Pulmonary artery endothelial cell (primary cell): ENCODE measurements at regions not wholly inside any gene's neighbourhood (a gene's known extent, or its start where the extent isn't known, plus 50 kb on each side); places are given as distances from the start of the nearest gene placed in this dataset.
"Not testable (repeated sequence)": the region's sequence is repeated elsewhere in the genome, so short reads cannot be mapped to it uniquely, and the experiment has no call there.

ENCODE experiments used
- DNase-seq: peaks from one replicate; pipeline ENCODE4 v3.0.0-alpha.2; 2011; ENCODE audit warnings: low read depth, low spot score

GRCh38 chrX:128619490-128619889, 567.3 kb upstream of the ACTRT1 start:
- DNase-seq, result no peak

DNA sequence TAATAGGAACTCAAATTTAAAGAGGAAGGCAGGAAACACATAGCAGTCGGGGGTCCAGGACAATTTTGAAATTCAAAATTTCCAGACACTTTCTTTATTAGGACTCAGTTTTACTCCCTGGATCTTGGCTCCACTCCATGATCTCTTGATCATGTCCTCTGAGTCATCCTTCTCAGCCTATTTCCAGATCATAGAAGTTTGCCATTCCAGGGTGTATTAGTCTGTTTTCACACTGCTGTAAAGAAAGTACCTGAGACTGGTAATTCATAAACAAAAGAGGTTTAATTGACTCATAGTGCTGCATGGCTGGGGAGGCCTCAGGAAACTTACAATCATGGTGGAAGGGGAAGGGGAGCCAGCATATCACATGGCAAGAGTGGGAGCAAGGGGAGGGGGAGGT, 564.7 kb upstream of the ACTRT1 start:
- no peak for DNase-seq

GRCh38 chrX:128606817-128607216, 554.6 kb upstream of the ACTRT1 start:
- not testable (repeated sequence) for DNase-seq

GRCh38 chrX:128606357-128606756, 554.2 kb upstream of the ACTRT1 start:
- not testable (repeated sequence) for DNase-seq

GRCh38 chrX:128601706-128602105, 549.5 kb upstream of the ACTRT1 start:
- DNase-seq, result no peak

GRCh38 chrX:128599632-128600031, 547.4 kb upstream of the ACTRT1 start:
- DNase-seq, result no peak

- DNase-seq, result no peak
Measured at GRCh38 chrX:128582036-128582435, 529.8 kb upstream of the ACTRT1 start.

- no peak for DNase-seq
Measured at GRCh38 chrX:128581615-128582014, 529.4 kb upstream of the ACTRT1 start.

- no peak for DNase-seq
Measured at GRCh38 chrX:128543114-128543513, 490.9 kb upstream of the ACTRT1 start.

DNA sequence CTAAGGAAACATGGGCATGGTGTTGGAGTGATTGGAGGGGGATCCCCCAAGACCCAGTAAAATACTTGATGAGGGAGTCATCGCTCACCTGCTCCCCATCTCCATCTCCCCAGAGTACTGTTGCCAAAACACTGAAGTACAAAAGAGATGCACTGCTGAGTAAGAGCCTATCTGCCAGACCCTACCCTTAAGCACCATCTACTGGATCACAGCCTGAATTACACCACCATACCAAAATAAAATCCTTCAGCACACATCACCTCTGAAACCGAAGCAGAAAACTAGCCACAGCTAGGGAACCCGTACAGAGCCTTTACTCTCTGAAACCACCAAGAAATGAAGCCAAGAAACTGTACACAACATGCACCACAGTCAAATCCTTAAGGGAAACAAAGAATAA, 466.3 kb upstream of the ACTRT1 start:
- no peak for DNase-seq

- no peak for DNase-seq
Measured at GRCh38 chrX:128517691-128518090, 465.5 kb upstream of the ACTRT1 start.

DNA sequence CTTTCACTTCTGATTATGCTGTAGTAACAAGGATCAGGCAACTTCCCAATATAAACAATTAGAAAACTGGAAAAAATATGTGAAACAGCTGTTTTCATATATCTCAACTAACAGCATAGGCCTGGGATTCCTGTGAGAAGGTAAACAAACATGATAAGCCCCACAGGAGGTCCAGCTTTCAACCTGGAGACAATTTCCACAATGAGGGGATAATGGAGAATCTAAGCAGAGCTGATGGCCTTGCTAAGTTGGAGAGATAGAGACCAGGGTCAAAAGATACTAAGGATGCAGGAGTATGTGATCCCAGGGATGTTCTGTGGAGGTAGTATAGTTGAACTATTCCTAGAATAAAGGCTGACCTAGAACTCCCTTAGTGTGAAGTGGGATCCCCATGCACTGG, 452.3 kb upstream of the ACTRT1 start:
- no peak for DNase-seq

GRCh38 chrX:128464116-128464515, 411.9 kb upstream of the ACTRT1 start:
- no peak for DNase-seq

DNA sequence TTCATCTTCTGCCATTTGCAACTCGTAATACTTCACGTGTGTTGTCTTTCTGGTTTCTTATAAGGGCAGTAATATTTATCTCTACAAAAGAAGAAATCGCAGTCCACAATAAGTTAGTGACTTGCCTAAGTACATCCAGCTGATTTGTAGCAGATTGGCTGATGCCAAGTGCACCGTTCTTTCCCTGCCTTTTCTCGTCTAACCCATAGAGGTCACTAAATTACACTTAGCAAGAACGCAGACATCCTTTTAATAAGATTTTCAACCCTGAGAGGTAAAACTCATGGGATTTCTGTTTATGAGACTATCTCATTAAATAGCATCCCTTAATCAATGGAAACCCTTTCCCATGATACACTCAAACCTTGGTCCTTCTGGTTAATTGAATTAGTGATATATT, 408.6 kb upstream of the ACTRT1 start:
- no peak for DNase-seq

GRCh38 chrX:128458888-128459287, 406.7 kb upstream of the ACTRT1 start:
- DNase-seq, result no peak

DNA sequence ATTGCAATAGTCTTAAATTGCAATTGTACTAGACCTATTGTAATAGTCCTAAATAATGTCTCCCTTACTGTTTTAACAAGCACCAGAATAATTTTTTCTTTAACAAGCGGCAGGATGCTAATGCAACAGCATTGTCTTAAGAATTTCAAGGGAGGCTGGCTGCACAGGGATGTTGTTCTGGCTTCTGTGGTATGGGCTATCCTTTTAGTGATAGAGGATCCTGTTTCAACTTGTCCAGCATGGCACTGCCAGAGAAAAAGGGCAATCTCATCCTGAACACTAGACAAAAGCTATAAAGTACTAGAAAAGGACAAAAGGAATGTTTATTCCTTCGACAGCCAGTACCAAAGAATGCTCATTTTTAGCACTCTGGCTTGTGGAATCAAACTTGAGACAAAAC, 405.5 kb upstream of the ACTRT1 start:
- DNase-seq, result no peak

DNA sequence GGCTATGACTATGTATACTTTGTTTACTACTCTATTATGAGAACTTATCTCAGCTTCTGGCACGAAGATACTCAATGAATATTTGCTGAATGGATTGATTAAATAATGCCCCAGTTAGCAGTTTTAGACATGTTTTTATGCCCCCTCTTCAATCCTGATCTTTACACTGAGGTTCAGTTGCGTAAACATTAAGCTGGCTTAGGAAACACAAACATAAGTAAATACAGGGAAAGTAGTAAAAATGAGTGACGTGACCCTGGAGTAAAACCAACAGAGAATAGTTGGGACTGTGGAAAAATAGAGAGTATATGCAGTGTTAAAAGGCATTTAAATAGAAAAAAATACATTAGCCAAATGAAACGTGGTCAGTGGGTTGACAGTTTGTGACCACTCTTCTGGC, 387.0 kb upstream of the ACTRT1 start:
- no peak for DNase-seq

- DNase-seq, result no peak
Measured at GRCh38 chrX:128438082-128438481, 385.9 kb upstream of the ACTRT1 start.

GRCh38 chrX:128436397-128437103, 384.3 kb upstream of the ACTRT1 start:
- no peak for DNase-seq

- DNase-seq, result no peak
Measured at GRCh38 chrX:128425546-128425945, 373.3 kb upstream of the ACTRT1 start.

DNA sequence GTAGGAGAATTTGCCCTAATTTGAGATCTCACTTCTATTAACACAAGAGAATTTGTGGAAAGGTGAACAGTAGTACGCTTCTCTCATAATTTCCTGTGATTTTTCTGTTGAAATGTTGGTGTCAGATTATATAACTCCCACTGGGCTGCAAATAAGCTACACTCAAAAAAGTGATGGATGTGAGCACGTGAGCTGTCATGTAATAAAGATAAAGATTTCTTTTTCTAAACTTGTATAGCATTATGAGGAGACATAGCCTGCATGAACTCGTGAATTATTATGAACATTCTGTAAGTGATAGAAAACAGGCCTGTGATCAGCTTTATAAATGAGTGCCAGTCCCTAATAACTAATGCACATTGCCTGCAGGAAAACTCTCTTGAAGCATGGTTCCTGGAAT, 356.6 kb upstream of the ACTRT1 start:
- no peak for DNase-seq

DNA sequence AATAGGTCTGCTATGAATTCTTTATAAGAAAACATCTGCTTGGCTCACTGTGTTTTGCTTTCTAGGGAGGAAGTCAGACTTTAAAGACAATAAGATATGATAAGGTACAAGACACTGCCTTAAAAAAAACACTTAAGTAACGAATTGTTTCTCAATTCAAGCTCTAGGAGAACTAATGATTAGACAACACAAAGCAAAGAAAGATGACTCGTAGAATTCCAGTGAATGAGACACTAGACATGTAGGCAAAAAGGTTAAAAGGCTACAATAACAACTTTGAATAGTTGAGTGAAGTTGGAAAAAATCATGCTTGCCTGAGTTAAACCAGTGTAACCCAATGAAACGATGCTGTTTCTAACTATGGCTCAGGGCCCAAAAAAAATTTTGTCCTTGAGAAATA, 344.4 kb upstream of the ACTRT1 start:
- DNase-seq, result no peak

GRCh38 chrX:128383846-128384245, 331.6 kb upstream of the ACTRT1 start:
- not testable (repeated sequence) for DNase-seq

DNA sequence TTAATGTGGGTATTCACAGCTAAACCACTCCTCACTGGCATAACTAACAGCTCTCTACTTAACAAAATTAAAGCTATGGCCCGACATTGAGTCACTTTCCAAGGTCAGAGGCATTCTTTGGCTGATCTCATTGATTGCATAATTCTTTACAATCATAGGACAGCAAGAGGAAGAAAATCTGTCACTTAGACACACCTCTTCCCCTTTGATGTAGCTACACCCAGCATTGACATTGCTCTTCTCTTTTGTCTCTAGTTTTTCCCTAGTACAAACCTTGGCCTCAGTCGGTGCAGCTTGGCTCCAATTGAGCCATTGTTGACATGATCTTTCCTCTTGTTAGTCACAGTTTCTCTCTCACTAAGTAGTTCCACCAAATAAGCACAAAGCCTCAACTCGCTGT, 313.3 kb upstream of the ACTRT1 start:
- DNase-seq, result no peak
